ENCODE measurements at regions not wholly inside any gene's neighbourhood (a gene's known extent, or its start where the extent isn't known, plus 50 kb on each side); places are given as distances from the start of the nearest gene placed in this dataset.

GRCh38 chrX:5702890-5703289 is 525.8 kb downstream of the NLGN4X start:
- 100% methylated on average over 1 of the region's 1 CpG; no CpG with 5 or more reads in 1 of the 2 experiments for WGBS, 2 experiments (ENCODE audit: insufficient coverage in 1 of 2, insufficient read length in 1 of 2)
- Mint-ChIP-seq H3K27ac (no peak overlapping the region), H3K4me1 (peaks cover 2% of the 10 kb centered on the region), H3K9me3 (no peaks in the 10 kb centered on the region), H3K4me3 (no peak overlapping the region), H3K27me3 (ENCODE audit: insufficient read depth) (no peaks in the 10 kb centered on the region), H3K36me3 (ENCODE audit: low read depth) (no peaks in the 10 kb centered on the region)
- no peak overlapping the region for H3K27ac ChIP-seq (ENCODE audit: low read depth, low read length)
- H3K4me1 ChIP-seq (ENCODE audit: control insufficient read depth, insufficient read depth, low read length), result no peaks in the 10 kb centered on the region
- H3K4me3 ChIP-seq (ENCODE audit: low read length), result no peak overlapping the region
- no peak for DNase-seq
- no peaks in the 10 kb centered on the region for H3K27me3 ChIP-seq (ENCODE audit: control insufficient read depth, insufficient read depth, low read length, poor library complexity, severe bottlenecking)
- no peak overlapping the region for H3K9ac ChIP-seq (ENCODE audit: extremely low read depth, low read length, poor library complexity, severe bottlenecking)
- H3K9me3 ChIP-seq (ENCODE audit: control insufficient read depth, low read length), result no peaks in the 10 kb centered on the region
- H3K36me3 ChIP-seq (ENCODE audit: control insufficient read depth, insufficient read depth, low read length), result no peaks in the 10 kb centered on the region
- no peak for TF ChIP-seq CTCF (conservative IDR thresholded peaks at IDR 0.05)

GRCh38 chrX:5695971-5696370 is 532.7 kb downstream of the NLGN4X start:
- TF ChIP-seq CTCF (conservative IDR thresholded peaks at IDR 0.05), result no peak
- Histone ChIP-seq H3K9me3 (ENCODE audit: control insufficient read depth, low read length) (no peaks in the 10 kb centered on the region), H3K27ac (ENCODE audit: low read depth, low read length) (no peak overlapping the region), H3K4me3 (ENCODE audit: low read length) (no peak overlapping the region), H3K4me1 (ENCODE audit: control insufficient read depth, insufficient read depth, low read length) (no peaks in the 10 kb centered on the region), H3K27me3 (ENCODE audit: control insufficient read depth, insufficient read depth, low read length, poor library complexity, severe bottlenecking) (no peaks in the 10 kb centered on the region), H3K36me3 (ENCODE audit: control insufficient read depth, insufficient read depth, low read length) (no peaks in the 10 kb centered on the region), H3K9ac (ENCODE audit: extremely low read depth, low read length, poor library complexity, severe bottlenecking) (no peak overlapping the region)
- Mint-ChIP-seq H3K4me1 (no peaks in the 10 kb centered on the region), H3K9me3 (no peaks in the 10 kb centered on the region), H3K4me3 (no peak overlapping the region), H3K27ac (no peak overlapping the region), H3K27me3 (ENCODE audit: insufficient read depth) (no peaks in the 10 kb centered on the region), H3K36me3 (ENCODE audit: low read depth) (no peaks in the 10 kb centered on the region)
- WGBS, 2 experiments (ENCODE audit: insufficient coverage in 1 of 2, insufficient read length in 1 of 2), result 97 to 100% methylated on average over 1 to 6 of the region's 7 CpGs
- DNase-seq, result no peak

- no peak overlapping the region for H3K27ac ChIP-seq (ENCODE audit: low read depth, low read length)
- H3K9me3 Mint-ChIP-seq, result peaks cover 3% of the 10 kb centered on the region
- TF ChIP-seq CTCF (conservative IDR thresholded peaks at IDR 0.05), result no peak
- no peak for DNase-seq
- no peaks in the 10 kb centered on the region for H3K27me3 Mint-ChIP-seq (ENCODE audit: insufficient read depth)
- no peaks in the 10 kb centered on the region for H3K4me1 ChIP-seq (ENCODE audit: control insufficient read depth, insufficient read depth, low read length)
- no peaks in the 10 kb centered on the region for H3K27me3 ChIP-seq (ENCODE audit: control insufficient read depth, insufficient read depth, low read length, poor library complexity, severe bottlenecking)
- H3K4me1 Mint-ChIP-seq, result no peaks in the 10 kb centered on the region
- no peak overlapping the region for H3K4me3 Mint-ChIP-seq
- no peak overlapping the region for H3K9ac ChIP-seq (ENCODE audit: extremely low read depth, low read length, poor library complexity, severe bottlenecking)
- no peaks in the 10 kb centered on the region for H3K36me3 ChIP-seq (ENCODE audit: control insufficient read depth, insufficient read depth, low read length)
- no peaks in the 10 kb centered on the region for H3K9me3 ChIP-seq (ENCODE audit: control insufficient read depth, low read length)
- H3K36me3 Mint-ChIP-seq (ENCODE audit: low read depth), result no peaks in the 10 kb centered on the region
- H3K4me3 ChIP-seq (ENCODE audit: low read length), result no peak overlapping the region
- H3K27ac Mint-ChIP-seq, result no peak overlapping the region
- WGBS, 2 experiments (ENCODE audit: insufficient coverage in 1 of 2, insufficient read length in 1 of 2), result 96% methylated on average over 2 of the region's 2 CpGs; no CpG with 5 or more reads in 1 of the 2 experiments
Measured at GRCh38 chrX:5683996-5684395, 544.7 kb downstream of the NLGN4X start.
